GM21576 (cell line): ENCODE measurements at regions not wholly inside any gene's neighbourhood (a gene's known extent, or its start where the extent isn't known, plus 50 kb on each side); places are given as distances from the start of the nearest gene placed in this dataset.

Experiments used
- ATAC-seq: cut with Tn5 transposase; IDR thresholded peaks from one replicate; pipeline ENCODE4 v1.9.1; 2021; ENCODE audit warnings: mild to moderate bottlenecking, moderate library complexity; ENCODE audit not compliant: unreplicated experiment

GRCh38 chr6:117167520-117168271 is 97.7 kb upstream of the VGLL2 start:
- no peak for ATAC-seq

- ATAC-seq: no peak
These were observed 96.9 kb upstream of the VGLL2 start for GRCh38 chr6:117168296-117169063.

GRCh38 chr6:117169064-117169665 is 96.2 kb upstream of the VGLL2 start:
- ATAC-seq: no peak

GRCh38 chr6:117169781-117170281 is 95.5 kb upstream of the VGLL2 start:
- no peak for ATAC-seq

- ATAC-seq: no peak
These were observed 90.5 kb upstream of the VGLL2 start for GRCh38 chr6:117174835-117175360.

GRCh38 chr6:117188627-117189201 is 76.6 kb upstream of the VGLL2 start:
- no peak for ATAC-seq

GRCh38 chr6:117191009-117191408 is 74.3 kb upstream of the VGLL2 start:
- ATAC-seq: no peak

GRCh38 chr6:117191448-117191847 is 73.9 kb upstream of the VGLL2 start:
- no peak for ATAC-seq

GRCh38 chr6:117194271-117194670 is 71.1 kb upstream of the VGLL2 start:
- no peak for ATAC-seq

- ATAC-seq: no peak
These were observed 70.4 kb upstream of the VGLL2 start for GRCh38 chr6:117194978-117195377.

- no peak for ATAC-seq
These were observed 69.6 kb upstream of the VGLL2 start for GRCh38 chr6:117195728-117196127.

- ATAC-seq: no peak
These were observed 65.3 kb upstream of the VGLL2 start for GRCh38 chr6:117200067-117200466.

GRCh38 chr6:117204903-117205302 is 60.5 kb upstream of the VGLL2 start:
- ATAC-seq: no peak

- no peak for ATAC-seq
These were observed 59.5 kb upstream of the VGLL2 start for GRCh38 chr6:117205876-117206275.

- no peak for ATAC-seq
These were observed 58.8 kb upstream of the VGLL2 start for GRCh38 chr6:117206522-117206921.

GRCh38 chr6:117206944-117207687 is 58.2 kb upstream of the VGLL2 start:
- ATAC-seq: no peak

- no peak for ATAC-seq
These were observed 55.1 kb upstream of the VGLL2 start for GRCh38 chr6:117210279-117210678.

- no peak for ATAC-seq
These were observed 49.8 kb upstream of the VGLL2 start for GRCh38 chr6:117215353-117216090.
